HG03045 (cell line): ENCODE measurements at regions not wholly inside any gene's neighbourhood (a gene's known extent, or its start where the extent isn't known, plus 50 kb on each side); places are given as distances from the start of the nearest gene placed in this dataset.
"Not testable (repeated sequence)": the region's sequence is repeated elsewhere in the genome, so short reads cannot be mapped to it uniquely, and the experiment has no call there.

Experiments
- ATAC-seq: cut with Tn5 transposase; IDR thresholded peaks from one replicate; pipeline ENCODE4 v1.9.1; 2021; ENCODE audit warnings: mild to moderate bottlenecking, moderate library complexity; ENCODE audit not compliant: unreplicated experiment

DNA sequence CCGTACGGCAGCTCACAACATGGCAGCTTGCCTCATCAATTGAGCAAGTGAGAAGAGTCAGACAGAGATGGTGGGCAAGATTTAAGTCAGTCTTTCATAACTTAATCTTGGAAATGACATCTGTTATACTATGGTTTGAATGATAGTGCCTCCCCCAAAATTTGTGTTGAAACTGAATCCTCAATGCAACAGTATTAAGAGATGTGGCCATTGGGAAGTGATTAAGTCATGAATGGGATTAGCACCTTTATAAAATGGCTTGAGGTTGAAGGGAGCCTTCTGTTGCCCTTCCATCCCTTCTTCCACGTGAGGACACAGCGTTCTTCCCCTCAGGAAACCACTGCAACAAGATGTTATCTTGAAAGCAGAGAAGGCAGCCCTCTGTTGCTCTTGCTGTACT lies 124.2 kb downstream of the C12orf75 start:
- no peak for ATAC-seq

DNA sequence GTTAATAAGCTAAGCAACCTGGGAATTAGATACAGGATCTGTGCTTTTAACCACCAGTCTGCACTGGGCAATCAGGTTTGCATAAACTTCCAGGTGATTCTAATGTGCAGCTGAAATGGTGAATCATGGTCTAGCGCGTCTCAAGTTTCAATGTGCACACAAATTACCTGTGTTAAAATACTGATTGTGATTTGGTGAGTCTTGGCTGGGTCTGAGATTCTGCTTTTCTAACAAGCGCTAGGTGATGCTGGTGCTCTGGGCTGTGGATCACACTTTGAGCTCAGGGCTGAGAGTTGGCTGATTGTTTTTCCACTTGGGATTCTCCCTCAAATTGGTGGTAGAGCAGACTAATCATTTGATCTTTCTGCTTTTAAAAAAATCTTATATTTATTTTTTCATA lies 124.8 kb downstream of the C12orf75 start:
- no peak for ATAC-seq

DNA sequence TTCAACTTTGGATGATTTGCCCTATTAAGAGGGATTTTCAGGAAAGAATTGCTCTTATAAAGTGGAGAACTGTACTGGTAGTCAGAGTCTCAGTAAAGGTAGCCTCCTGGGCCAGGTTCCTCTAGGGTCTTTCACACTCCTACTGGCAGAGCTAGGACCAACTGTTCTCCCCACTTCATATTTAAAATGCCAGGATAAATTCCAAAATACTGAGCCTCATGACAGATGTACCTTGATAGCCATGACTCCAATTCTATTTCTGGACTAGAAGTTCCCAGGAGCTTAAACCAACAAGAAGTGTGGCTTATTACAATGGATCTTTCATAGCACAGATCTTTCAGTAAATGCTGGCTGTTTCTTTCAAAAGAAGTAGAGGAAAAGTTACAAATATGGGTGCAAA lies 126.5 kb downstream of the C12orf75 start:
- ATAC-seq: no peak

DNA sequence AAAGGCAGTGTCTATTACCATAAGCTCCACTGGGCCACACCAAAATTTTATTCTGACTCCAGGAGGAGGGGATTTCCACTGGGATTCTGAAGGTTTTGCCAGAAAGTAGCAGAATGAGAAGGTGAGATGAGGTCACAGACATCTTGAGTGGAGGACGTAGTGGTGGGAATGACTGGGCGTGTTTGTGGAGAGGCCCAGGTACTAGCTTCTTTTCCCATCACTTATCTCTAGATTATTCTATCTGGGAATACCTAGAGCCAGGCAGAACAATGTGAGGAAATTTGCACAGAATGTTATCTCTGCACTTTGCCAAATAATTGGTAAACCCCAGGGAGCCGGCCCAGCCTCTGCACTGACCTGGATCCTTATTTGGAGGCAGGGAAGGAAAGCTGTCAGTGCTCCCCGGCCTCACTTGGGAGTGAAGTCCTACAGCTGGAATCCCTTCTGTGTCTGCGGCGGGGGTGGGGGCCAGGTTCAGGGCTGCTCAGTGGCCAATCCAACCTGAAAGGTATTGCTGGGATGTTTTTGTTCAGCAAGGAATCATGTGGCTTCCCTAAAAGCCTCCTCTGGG lies 129.4 kb downstream of the C12orf75 start:
- ATAC-seq: no peak

DNA sequence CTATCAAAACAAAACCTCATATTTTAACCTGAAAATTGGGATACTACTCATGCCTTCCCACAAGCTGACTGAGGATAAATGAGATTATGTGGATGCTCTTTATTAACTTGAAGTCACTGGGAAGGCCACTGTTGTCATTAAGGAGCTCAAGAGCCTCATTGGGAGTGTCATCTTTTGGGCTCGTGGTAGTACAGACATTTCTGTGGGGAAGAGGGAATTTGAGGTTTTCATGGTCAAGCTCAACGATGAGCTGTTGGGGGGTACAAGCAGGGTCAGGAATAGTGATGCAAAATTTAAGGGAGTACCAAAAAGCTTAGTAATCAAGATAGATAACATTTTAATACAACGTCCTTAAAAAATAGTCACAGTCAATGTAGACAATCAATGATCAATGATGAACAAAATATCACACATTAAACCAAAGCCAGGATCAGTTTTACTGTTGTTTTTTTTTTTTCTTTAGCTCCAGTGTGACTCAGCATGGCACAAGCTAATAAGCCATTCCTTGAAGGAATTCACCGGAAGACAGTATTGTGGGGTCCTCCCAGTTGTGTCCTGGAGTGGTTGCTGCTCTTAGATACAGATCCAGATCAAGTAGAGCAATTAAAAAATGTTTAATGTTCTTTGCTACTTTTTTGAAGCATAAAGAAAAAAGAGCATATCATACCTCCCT lies 130.9 kb downstream of the C12orf75 start:
- no peak for ATAC-seq

DNA sequence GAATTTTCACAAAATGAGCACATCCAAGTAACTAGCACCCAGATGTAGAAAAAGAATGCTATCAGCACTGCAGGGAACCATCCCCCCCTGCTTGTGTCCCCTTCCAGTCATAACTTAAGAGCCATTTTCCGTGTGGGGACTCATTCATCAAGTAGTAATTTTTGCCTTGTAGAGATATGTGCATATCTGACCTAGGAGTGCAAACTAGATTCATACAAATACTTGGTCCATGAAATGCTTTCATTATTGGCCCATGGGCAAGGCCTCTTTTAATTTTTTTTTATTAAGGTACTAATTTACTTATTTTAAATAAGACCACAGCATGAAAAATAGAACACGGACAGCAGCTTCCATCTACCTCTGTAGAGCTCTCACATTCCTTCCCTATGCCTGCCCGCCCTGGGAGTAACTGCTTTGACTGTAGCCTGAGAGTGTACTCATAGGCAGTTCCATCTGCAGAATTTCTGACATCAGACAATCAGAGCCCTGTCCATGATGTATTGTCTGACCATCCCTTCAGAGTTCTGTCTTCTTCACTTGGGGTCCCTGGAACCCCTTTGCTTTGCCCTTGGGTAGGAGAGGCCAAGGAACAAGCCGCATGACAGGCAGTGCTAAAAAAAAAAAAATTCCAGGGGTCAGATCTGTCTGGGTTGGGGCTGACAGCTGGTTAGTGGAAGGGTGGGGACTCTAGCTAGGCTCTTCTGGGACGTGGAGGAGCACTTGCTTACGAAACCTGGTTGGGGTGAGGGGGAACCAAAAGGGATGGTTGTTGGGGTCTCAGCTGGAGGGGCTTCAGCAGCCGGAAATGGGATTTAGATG lies 131.7 kb downstream of the C12orf75 start:
- no peak for ATAC-seq

DNA sequence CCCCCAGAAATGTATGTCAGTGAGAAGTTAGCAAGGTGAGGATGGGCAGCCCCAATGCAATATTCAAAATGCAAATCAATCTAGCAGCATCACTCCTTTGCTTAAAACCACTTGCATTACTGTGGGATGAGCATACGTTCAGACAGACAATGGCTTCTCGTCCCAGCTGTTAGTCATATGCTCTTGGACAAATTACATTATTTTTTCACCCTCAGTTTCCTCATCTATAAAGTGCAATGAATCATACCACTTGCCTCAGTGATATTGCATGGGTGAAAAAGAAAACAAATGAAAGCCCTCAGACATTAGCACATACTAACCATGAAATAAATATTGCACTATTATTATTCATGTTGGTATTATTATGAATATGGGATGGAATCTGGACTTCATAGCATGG lies 132.3 kb downstream of the C12orf75 start:
- no peak for ATAC-seq

DNA sequence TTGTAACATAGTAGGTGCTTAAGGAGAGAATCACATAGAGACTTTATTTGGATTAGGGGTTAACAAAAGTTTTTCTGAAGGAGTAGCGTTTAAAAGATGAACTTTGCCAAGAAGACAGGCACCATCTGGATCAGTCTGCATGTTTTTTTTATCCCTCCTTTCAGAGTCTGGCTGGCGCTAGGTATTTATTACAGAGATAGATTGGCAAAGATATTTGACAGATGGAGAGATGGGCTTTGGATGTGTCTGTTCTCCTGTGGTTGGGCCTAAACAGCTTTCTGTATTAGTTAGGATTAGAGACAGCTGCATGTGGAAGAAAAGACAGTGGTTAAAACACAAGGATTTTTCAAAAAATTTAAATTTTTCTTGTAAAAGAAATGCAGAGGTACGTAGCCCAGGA lies 133.9 kb downstream of the C12orf75 start:
- ATAC-seq: no peak

DNA sequence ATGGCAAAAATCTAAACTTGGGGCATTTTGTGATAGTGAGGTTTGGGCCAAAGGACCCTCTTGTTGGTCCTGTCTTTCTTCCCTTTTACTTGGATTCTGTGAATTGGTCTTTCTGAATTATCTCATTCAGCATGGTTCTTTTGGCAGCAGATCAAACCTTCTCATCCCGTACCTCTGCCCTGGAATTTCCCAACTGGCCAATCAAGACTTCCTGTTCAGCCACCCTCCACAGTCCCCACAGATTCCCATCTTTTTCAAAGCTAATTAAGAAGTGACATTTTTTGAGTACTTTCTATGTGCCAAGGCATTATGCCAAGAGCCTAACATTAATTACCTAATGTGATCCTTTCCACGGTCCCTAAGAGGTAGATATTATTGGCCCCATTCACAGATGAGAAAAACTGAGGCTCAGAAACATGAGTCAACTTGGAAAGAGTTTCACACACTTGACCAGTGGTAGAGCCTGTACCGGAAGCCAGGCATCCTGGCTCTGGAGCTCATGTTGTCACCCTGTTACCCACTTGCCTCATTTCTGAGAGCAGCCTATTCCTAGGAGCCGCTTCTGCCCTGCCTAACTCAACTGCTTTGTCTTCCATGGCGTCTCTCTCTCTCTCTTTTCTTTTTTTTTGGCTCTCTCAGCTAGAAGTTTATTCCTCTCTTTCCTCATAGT lies 135.9 kb downstream of the C12orf75 start:
- ATAC-seq: no peak

DNA sequence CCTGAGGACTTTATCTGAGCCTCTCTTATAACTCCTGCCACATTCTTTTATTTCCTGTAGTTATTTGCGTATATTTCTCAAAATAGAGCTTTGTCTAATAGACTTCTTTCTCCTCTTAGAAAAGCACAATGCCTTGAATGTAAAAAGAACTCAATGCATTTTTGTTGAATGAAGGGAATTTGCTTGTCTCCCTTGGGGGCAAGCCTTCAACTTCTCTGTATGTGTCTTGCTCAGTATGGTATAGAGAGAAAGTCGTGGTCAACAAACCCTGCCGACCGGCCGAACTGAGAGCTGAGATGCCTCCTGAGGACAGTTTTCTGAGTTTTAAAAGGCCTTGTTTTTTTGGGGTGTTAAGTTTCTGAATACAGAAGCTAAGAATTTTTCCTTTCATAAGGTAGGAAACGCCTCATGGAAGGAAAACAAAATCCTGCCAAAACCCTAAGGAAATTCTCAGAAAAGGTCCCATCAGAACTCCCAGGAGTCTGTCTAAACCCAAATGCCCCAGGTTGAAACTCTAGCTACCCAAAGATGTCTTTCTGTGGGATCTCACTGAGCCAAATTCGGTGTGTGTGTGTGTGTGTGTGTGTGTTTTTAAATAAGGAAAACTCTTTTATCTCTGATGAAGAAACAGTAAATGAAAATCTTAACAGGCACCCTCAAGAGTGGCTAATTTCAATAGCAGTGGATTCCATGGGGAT lies 136.6 kb downstream of the C12orf75 start:
- no peak for ATAC-seq

DNA sequence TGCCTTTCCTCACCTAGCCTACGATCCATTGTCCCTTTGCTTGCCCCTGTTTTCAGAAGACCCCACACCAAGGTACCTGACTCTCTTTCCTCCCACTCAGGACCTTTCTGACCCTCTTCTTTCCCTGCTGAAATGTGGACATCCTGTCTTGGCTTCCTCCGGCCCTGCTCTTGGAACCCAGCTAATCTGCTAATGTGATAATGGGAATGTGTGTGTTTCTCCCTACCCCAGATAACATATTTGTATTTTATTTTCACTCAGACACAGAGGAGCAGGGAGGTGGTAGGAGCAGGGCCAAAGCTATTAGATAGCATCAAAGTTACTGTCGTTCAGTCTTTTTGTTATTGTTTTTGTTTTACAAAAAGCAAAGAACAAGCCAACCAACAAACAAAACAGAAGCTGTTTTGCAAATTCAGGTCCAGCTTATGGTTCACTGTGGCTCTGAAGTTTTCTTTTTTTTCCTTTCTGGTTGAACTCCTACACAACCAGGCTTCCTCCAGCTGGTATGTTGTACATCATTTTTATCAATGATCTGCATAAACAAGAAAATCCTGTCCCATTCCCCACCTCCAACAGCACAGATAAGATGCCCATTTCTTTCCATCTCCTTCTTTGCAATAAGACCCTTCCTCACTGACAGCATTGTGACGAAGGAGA lies 137.3 kb downstream of the C12orf75 start:
- no peak for ATAC-seq

DNA sequence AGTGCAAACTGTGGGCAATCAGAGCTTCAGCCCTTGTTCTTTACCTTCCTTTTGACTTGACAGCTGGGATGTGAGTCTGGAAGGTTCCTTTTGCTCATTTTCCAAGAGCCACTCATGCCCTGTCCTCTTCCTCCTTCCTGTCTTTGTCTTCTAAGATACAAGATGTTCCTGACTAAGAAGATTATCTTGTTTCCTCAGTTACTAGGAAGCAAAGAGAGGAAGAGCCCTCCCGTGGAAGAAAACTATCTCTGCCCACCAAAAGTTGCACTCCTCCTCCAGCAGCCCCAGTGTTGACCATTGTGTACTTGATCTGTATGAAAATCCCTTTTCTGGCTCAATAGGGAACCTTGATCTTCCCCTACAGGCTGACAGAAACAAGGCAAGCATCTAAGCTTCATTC lies 138.0 kb downstream of the C12orf75 start:
- ATAC-seq: no peak

DNA sequence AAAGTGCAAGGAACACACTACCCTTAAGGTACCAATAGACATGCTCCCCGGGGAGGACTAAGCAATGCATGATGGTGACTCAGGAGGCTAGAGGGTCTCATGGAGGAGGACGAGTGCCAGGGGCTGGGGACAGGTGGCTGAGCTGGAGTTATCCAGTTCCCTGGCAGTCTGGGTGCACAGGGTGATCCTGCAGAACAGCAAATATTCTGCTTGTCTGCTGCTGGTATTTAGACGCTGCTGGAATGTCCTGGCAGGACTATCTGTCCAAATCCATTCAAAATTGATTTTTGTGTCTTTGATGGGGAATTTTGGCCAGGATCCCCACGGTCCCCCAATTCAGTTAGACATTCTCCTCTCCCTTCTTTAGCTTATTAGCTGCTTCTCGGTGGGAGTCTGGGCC lies 138.7 kb downstream of the C12orf75 start:
- no peak for ATAC-seq

DNA sequence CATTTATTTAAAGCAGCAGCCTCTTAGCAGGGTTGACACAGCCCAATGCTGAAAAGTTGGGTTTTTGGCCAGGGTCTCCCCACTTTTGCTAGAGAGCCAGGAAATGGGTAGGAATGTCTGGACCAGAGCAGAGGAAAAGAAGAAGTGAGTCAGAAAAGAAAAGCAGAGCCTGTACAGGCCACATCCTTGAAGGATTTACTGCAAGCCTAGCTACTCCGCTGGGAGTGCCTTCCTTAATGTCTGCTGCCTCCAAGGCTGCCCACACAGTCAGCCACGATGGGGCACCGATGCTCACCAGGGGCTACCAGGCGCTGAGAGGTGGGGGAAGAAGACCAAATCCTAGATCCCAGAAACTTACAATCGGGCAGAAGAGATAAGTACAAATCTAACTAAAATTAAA lies 139.2 kb downstream of the C12orf75 start:
- no peak for ATAC-seq

DNA sequence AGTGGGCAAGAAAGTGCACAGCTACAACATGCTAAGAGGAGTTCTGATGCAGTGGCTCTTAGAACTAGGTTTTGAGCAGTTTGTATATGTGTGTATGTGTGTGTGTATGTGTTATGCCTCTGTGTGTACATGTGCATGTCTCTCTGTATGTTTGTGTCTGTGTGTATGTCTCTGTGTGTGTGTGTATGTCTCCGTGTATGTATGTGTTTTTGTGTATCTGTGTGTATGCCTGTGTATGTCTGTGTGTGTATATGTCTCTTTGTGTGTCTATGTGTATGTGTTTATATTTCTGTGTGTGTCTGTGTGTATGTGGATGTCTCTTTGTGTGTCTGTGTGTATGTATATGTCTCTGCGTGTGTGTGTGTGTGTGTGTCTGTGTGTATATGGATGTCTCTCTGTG lies 139.6 kb downstream of the C12orf75 start:
- ATAC-seq: no peak

DNA sequence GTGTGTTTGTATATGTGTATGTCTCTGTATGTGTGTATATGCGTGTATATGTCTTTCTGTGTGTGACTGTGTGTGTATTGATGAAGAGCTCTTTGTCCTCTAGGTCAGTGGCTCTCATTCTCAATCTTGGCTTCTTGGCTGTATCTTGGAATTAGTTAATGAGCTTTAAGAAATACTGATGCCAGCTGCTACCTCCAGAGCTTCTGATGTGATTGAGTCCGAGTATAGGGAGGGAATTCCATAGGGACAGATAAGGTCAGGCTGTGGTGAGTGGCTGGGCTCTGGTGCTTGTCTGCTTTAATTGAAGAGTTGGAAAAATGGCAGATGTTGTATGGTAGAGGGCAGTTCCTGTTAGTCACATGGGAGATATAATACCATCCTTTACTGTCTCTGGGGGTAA lies 140.1 kb downstream of the C12orf75 start:
- ATAC-seq: no peak

DNA sequence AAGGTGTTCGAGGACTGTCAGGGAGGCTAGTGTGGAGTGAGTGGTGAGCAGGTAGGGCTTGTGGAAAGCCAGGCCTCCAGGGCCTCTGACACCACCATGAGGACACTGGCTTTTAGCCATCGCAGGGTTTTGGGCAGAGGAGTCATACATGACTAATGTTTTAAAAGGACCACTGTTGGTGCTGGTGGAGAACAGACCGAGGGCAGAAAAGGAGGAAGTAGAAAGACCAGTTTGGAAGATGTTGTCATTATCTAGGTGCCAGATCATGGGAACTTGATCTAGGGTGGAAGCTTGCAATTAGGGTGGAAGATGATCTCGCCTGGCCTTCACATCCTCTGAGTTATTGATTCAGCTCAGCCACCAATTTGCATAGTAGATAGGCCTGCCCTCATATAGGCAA lies 144.2 kb downstream of the C12orf75 start:
- no peak for ATAC-seq

DNA sequence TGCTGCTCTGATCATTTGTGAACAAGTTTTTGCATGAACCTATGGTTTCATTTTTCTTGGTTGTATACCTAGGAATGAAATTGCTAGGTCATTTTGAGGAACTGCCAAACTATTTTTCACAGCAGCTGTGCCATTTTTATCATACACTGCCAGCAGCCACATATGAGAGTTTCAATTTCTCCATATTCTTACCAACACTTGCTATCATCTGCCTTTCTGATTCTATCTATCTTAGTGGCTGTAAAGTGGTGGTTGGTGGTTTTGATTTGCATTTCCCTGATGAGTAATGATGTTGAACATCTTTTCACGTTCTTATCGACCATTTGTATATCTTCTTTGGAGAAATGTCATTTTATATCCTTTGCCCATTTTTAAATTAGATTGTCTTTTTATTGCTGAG lies 146.1 kb downstream of the C12orf75 start:
- ATAC-seq: no peak

DNA sequence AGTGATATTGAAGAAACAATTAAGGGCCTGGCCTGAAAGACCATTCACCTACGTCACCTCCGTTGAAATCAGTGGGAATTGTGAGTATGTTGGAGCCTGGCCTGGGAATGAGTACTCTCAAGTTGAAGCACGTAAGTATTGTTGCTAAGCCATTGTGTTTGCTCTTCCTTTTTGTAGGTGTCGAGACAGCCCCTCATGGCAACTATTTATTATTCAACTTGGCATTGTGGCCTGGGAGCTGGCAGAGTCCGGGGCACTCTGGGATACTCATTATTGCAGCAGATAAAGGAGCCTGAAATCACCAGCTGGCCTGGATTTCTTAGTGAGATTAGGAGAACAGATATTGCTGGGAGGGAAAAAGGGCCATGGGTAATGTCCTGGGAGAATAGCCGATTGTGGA lies 147.4 kb downstream of the C12orf75 start:
- ATAC-seq: no peak

DNA sequence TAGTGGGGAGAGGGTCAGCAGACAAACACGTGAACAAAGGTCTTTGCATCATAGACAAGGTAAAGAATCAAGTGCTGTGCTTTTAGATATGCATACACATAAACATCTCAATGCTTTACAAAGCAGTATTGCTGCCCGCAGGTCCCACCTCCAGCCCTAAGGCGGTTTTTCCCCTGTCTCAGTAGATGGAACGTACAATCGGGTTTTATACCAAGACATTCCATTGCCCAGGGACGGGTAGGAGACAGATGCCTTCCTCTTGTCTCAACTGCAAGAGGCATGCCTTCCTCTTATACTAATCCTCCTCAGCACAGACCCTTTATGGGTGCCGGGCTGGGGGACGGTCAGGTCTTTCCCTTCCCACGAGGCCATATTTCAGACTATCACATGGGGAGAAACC lies 148.3 kb downstream of the C12orf75 start:
- not testable (repeated sequence) for ATAC-seq

DNA sequence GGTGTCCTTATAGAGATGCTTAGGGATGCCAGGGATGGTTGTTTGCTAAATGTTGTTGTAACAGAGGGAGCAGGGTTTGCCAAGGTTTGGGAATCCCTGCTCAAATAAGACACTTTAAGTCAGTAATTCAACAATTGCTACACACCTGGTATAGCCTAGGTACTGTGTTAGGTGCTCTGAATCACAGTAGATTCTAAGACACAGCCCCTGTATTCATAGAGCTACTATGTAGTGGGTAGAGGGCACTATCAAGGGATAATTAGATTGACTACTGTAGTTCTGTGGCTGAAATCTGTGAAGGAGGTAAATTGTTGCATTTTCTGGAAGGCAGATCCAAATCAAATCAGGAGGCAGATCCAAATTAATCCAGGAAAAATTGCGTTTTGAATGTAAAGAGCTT lies 149.2 kb downstream of the C12orf75 start:
- ATAC-seq: no peak
